ENCODE measurements at regions not wholly inside any gene's neighbourhood (a gene's known extent, or its start where the extent isn't known, plus 50 kb on each side); places are given as distances from the start of the nearest gene placed in this dataset.

- ATAC-seq = no peak
- TF ChIP-seq ZNF565 (CRISPR knock-in tag; conservative IDR thresholded peaks at IDR 0.05; ENCODE audit: low read depth) (no peak), PATZ1 (CRISPR knock-in tag; IDR thresholded peaks at IDR 0.05; ENCODE audit: borderline replicate concordance) (no peak), SNAI2 (CRISPR knock-in tag; IDR thresholded peaks at IDR 0.05) (no peak), OSR1 (CRISPR knock-in tag; IDR thresholded peaks at IDR 0.05) (no peak), RARB (CRISPR knock-in tag; IDR thresholded peaks at IDR 0.05) (no peak), ZC3H10 (CRISPR knock-in tag; IDR thresholded peaks at IDR 0.05) (no peak), TSHZ2 (CRISPR knock-in tag; IDR thresholded peaks at IDR 0.05) (no peak), CSDC2 (CRISPR knock-in tag; IDR thresholded peaks at IDR 0.05) (no peak), PPARA (CRISPR knock-in tag; IDR thresholded peaks at IDR 0.05; ENCODE audit: borderline replicate concordance) (no peak), TCF4 (CRISPR knock-in tag; IDR thresholded peaks at IDR 0.05; ENCODE audit: borderline replicate concordance) (no peak), ZNF8 (CRISPR knock-in tag; IDR thresholded peaks at IDR 0.05) (no peak), ZNF70 (CRISPR knock-in tag; IDR thresholded peaks at IDR 0.05) (no peak), CREB5 (CRISPR knock-in tag; IDR thresholded peaks at IDR 0.05; ENCODE audit: low read depth) (no peak), CSRNP3 (CRISPR knock-in tag; IDR thresholded peaks at IDR 0.05) (no peak)
Observed at GRCh38 chr13:106702505-106702904, 134.6 kb upstream of the ARGLU1 start.

- TF ChIP-seq RARB (CRISPR knock-in tag; IDR thresholded peaks at IDR 0.05) (no peak), ZFP30 (CRISPR knock-in tag; IDR thresholded peaks at IDR 0.05) (no peak), CREB5 (CRISPR knock-in tag; IDR thresholded peaks at IDR 0.05; ENCODE audit: low read depth) (no peak), ZC3H10 (CRISPR knock-in tag; IDR thresholded peaks at IDR 0.05) (no peak), BACH2 (CRISPR knock-in tag; IDR thresholded peaks at IDR 0.05; ENCODE audit: borderline replicate concordance) (no peak), ARNTL (CRISPR knock-in tag; IDR thresholded peaks at IDR 0.05; ENCODE audit: borderline replicate concordance, low read depth) (no peak)
- ATAC-seq = no peak
Observed at GRCh38 chr13:106701771-106702341, 133.9 kb upstream of the ARGLU1 start.

GRCh38 chr13:106700439-106700838 lies 132.5 kb upstream of the ARGLU1 start:
- no peak for TF ChIP-seq POU6F1 (CRISPR knock-in tag; IDR thresholded peaks at IDR 0.05; ENCODE audit: borderline replicate concordance, low read depth)

More at GRCh38 chr13:106700439-106700838, 132.5 kb upstream of the ARGLU1 start:
- ATAC-seq = no peak
